ENCODE measurements at regions not wholly inside any gene's neighbourhood (a gene's known extent, or its start where the extent isn't known, plus 50 kb on each side); places are given as distances from the start of the nearest gene placed in this dataset.

- TF ChIP-seq CTCF (conservative IDR thresholded peaks at IDR 0.05) (no peak), ZFX (IDR thresholded peaks at IDR 0.05) (no peak)
Observed at GRCh38 chr5:97422678-97423077, 239.6 kb upstream of the RIOK2 start.

Data from C4-2B (cell line).